BJ (cell line): ENCODE measurements at regions not wholly inside any gene's neighbourhood (a gene's known extent, or its start where the extent isn't known, plus 50 kb on each side); places are given as distances from the start of the nearest gene placed in this dataset.
"Not testable (repeated sequence)": the region's sequence is repeated elsewhere in the genome, so short reads cannot be mapped to it uniquely, and the experiment has no call there.

Experiments
- CTCF ChIA-PET: fragments of 350-600 bp; formaldehyde crosslinking; extraction: SDS; loops from one replicate; lab custom pipeline; 2021; ENCODE audit warnings: antibody characterized with exemption, inconsistent platforms; lab: Yijun Ruan, JAX
- POLR2A ChIA-PET: fragments of 300-600 bp; sonication (Branson Sonifier 250); formaldehyde crosslinking; extraction: SDS; loops from one replicate; lab custom pipeline; 2021; ENCODE audit warnings: antibody characterized with exemption; lab: Charles Lee
- DNase-seq: peaks from one replicate; pipeline ENCODE4 v3.0.0-alpha.2; 2011; ENCODE audit warnings: low read depth
- H3K27me3 ChIP-seq: 2 replicates; pipeline ENCODE4 v1.6.0; 2011; ENCODE audit warnings: low read length; ENCODE audit not compliant: control insufficient read depth, insufficient read depth
- H3K36me3 ChIP-seq: 2 replicates; pipeline ENCODE4 v1.5.1; 2011; ENCODE audit warnings: low read length; ENCODE audit not compliant: control insufficient read depth, insufficient read depth
- H3K4me3 ChIP-seq: 2 replicates; pipeline ENCODE4 v1.5.1; 2011; ENCODE audit warnings: low read depth, mild to moderate bottlenecking, control low read depth, low read length
- TF ChIP-seq, protein P1 (sequence below): IDR thresholded peaks from 2 replicates; pipeline ENCODE4 v1.5.1; 2011; ENCODE audit warnings: low read depth, mild to moderate bottlenecking, control low read depth, inconsistent platforms, low read length, moderate library complexity; ENCODE audit not compliant: insufficient read depth

DNA sequence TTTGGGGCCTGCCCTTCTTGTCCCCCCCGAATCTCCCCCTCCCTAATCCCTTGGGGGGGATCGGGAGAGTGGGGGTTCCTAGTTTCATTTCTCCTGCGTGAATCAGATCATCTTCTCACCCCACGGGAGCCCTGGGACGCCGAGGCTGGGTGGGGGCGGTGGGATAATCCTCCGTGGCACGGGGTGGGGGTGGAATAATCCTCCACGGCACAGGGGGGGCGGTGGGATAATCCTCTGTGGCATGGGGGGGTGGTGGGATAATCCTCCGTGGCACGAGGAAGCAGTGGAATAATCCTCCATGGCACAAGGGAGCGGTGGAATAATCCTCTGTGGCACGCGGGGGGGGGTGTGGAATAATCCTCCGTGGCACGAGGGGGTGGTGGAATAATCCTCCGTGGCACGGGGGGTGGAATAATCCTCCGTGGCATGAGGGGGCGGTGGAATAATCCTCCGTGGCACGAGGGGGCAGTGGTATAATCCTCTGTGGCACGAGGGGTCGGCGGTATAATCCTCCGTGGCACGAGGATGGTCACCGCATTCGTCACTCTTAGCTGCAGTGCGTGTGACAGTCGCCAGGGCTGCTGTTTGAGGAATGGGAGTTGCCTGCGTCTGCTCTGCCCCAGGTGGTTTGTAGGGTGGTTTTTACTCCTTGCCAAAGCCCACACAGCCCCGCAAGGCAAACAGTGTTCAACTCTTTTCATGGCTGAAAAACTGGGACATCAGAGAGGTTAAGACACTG, 156.9 kb downstream of the LAT start:
- DNase-seq, result no peak
- Histone ChIP-seq H3K27me3 (0 out of 2 replicates have a peak, but pooled peaks cover 2% of the 10 kb centered on the region), H3K4me3 (no peak overlapping the region), H3K36me3 (no peaks in the 10 kb centered on the region)
- ChIA-PET CTCF (no interaction called here), POLR2A (no interaction called here)
- TF ChIP-seq, protein P1, sequence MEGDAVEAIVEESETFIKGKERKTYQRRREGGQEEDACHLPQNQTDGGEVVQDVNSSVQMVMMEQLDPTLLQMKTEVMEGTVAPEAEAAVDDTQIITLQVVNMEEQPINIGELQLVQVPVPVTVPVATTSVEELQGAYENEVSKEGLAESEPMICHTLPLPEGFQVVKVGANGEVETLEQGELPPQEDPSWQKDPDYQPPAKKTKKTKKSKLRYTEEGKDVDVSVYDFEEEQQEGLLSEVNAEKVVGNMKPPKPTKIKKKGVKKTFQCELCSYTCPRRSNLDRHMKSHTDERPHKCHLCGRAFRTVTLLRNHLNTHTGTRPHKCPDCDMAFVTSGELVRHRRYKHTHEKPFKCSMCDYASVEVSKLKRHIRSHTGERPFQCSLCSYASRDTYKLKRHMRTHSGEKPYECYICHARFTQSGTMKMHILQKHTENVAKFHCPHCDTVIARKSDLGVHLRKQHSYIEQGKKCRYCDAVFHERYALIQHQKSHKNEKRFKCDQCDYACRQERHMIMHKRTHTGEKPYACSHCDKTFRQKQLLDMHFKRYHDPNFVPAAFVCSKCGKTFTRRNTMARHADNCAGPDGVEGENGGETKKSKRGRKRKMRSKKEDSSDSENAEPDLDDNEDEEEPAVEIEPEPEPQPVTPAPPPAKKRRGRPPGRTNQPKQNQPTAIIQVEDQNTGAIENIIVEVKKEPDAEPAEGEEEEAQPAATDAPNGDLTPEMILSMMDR, result no peak

DNA sequence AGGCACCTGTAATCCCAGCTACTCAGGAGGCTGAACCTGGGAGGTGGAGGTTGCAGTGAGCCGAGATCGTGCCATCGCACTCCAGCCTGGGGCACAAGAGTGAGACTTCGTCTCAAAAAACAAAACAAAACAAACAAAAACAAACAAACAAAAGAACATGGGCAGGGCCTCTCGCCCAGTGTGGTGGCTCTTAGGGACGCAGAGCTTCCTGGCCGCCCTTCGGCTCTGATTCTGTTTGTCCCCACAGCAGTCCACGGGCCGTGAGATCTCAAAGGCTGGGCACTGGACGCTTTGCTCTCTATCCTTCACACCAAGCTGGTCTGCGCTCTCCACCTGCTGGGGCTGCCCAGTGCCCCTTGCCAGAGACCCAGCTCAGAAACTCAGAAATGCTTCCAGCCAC, 156.3 kb downstream of the LAT start:
- H3K4me3 ChIP-seq, DNase-seq, H3K36me3 ChIP-seq, CTCF ChIA-PET, H3K27me3 ChIP-seq, POLR2A ChIA-PET: not testable (repeated sequence)

DNA sequence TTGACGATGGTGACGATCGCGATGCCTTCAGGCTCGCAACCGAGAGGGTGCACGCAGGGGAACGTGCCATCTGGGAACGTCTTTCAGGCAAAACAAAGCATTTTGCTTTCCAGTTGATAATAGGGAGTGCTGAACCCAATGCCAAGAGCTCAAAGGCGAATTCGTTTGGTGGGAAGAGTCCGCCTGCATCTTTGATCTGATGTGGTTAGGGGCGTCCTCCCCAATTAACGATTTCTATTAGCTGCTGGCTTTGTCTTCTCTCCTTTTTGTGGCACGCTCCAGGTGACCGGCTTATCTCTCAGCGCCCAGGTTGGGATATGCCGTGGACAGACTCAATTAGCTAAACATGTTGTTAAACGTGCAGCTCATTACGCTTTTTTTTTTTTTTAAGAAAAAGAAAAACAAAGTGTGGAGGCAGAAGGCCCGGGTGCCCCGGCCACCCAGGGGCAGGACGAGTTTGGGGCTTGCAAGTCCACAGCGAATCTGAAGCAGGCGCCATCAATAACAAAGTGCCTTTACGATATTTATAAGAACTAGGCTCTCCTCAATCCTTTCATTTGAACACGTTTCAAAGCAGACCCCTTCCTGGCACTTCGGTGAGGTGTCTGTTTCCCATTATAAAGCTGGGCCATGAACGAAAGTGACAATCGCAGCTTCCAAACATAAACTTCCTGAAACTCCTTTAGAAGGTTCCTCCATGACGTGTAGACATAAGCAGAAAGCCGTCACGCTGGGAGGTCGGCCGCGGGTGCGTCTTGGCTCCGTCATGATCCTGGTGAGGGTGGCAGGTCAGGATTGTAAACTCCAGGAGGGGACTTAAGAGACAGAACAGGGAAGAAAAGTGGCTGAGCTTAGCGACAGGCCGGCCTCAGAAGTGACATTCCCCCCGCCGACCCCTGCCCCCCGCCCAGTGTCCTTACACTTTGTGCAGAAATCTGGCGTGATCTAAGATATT, 155.3 kb downstream of the LAT start:
- H3K27me3 ChIP-seq, POLR2A ChIA-PET, H3K4me3 ChIP-seq, H3K36me3 ChIP-seq, DNase-seq, CTCF ChIA-PET: not testable (repeated sequence)

DNA sequence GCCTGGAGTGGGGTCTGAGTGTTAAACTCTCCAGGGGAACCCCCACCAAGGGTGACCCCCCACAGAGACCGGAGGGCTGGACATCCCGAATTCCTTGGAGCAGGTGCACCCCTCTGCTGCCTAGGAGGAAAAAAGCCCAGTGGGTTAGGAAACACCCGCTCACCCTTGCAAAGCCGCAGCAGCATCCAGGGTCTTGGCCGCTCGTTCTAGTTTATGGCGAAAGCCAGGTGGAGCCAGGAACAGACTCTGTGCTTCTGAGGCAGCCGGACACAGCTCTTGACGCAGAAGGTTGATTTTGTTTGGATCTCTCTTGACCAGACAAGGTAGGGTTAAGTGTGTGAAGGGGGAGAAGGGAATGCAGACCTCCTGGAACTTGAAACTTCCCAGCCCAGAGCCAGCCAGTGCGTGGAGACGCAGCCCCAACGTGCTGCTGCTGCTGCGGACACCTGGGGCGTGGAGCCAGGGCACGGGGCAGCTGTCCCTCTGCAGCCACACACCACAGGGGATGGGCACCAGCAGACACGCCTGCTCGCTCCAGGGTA, 154.5 kb downstream of the LAT start:
- no peaks in the 10 kb centered on the region for H3K36me3 ChIP-seq
- TF ChIP-seq, protein P1, result no peak
- CTCF ChIA-PET, result no interaction called here
- H3K27me3 ChIP-seq, result 0 out of 2 replicates have a peak, but pooled peaks cover 2% of the 10 kb centered on the region
- no peak overlapping the region for H3K4me3 ChIP-seq
- POLR2A ChIA-PET, result no interaction called here
- no peak for DNase-seq

DNA sequence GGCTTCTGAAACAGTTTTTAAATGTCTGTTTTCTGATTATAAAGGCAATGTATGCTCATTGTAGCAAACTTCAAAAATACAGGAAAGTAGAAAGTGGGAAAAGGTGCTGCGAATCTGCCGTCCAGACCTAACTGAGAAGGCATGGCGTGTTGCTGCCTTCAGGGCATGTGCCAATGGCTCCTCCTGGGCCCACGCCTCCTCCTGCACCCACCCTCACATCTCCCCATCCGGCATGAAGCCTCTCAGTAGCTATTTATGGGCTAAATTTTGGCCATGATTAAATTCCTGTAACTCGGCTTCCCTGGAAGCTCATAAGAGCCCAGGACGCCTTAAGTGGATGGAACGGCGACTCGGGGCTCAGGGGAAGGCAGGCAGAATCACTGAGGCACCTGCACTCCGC, 153.8 kb downstream of the LAT start:
- H3K27me3 ChIP-seq, H3K4me3 ChIP-seq, DNase-seq, H3K36me3 ChIP-seq, POLR2A ChIA-PET, CTCF ChIA-PET: not testable (repeated sequence)

DNA sequence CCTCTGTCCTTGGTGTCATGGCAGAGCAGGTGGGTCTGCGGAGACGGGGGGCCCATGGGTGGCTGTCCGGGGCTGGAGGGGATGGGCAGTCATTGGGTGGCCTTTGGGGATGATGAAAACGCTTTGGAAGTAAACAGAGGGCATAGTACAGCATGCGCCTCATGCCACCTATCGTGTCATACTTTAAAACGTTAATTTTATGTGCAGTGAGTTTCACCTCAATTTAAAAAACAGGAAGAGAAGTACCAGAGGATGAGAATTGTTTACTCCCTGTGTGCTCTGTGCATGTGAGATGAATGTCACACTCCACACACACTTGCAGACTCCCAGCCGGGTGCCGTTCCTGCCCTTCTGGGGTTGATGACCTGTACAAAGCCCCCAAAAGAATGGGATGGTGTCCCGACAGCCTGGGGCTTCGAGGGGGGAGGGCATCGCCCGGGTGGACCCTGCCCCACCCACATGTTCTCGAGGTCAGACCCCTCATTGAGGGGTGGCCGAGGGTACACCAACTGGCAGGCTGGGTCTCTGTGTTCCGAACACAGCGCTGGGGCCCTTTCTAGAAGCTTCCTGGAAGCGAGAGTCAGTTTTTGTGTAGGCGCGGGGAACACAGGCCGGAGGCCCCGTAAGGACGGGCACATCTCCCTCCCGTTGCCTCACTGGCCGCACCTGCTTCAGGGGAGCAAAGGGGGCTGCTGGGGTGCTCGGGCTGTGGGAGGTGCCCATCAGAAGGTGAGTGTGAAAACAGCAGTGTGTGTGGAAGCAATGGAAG, 153.2 kb downstream of the LAT start:
- POLR2A ChIA-PET, H3K27me3 ChIP-seq, H3K36me3 ChIP-seq, H3K4me3 ChIP-seq, CTCF ChIA-PET, DNase-seq: not testable (repeated sequence)

DNA sequence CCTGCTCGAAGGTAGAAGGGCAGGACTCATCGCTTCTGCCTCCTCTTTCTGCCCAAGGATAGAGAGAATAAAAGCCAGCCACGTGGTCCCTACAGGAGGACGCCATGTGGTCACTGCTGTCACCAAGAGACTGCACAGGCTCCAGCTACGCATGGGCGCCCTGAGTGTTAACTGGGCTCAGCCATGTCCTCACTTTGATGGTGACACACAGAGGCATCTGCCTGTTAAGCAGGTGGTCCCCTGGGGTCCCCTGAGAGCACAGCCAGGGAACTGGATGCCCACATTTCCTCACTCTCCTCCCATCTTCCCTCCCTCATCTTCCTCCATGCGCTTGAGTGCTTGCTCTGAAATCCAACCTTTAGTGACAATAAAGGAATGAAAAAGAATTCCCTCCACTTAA, 152.6 kb downstream of the LAT start:
- H3K4me3 ChIP-seq, DNase-seq, CTCF ChIA-PET, H3K27me3 ChIP-seq, POLR2A ChIA-PET, H3K36me3 ChIP-seq: not testable (repeated sequence)

DNA sequence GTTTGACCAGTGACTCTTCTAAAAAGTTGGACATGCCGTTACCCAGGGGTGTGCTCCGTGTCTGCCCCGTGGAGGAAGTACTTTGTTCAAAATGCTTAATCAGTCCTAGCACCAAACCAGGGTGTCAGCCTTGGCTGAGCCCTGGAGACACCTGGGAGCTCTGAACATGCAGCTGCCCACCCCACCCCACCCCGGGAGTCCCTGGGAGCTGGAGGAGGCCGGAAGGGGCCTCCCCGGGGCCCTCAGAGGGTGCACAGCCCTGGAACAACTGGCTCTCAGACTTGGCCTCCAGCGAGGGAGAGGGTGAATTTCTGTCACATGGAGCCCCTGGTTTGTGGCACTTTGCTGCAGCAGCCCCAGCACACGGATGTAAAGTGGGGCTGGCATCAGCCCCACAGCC, 152.1 kb downstream of the LAT start:
- POLR2A ChIA-PET, DNase-seq, CTCF ChIA-PET, H3K4me3 ChIP-seq, H3K27me3 ChIP-seq, H3K36me3 ChIP-seq: not testable (repeated sequence)

DNA sequence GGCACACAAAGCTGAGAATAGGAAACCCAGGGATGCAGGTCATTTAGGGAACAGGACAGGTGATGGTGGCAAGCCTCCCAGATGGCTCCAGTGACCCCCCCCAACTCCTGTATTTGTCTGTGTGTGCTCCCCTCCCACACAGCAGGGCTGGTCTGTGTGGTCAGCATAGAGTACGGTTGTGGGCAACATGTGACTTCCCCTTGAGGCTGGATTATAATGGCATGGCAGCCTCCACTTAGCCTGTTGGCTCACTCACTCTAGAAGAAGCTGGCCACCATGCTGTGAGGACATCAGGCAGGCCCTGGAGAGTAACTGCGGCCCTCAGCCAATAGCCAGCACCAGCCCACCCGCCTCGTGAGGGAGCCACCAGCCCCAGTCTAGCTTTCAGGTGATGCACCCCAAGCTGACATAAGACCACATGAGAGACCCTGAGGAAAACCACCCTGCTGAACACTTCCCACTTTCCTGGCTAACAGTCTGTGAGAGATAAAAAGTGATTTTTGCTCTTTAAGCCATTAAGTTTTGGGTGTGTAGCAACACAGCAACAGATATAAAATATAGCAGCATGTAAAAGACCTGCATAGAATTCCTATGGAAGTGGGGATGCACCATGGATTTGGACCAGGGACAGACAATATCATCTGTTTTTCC, 151.3 kb downstream of the LAT start:
- H3K36me3 ChIP-seq, CTCF ChIA-PET, POLR2A ChIA-PET, H3K27me3 ChIP-seq, H3K4me3 ChIP-seq, DNase-seq: not testable (repeated sequence)

DNA sequence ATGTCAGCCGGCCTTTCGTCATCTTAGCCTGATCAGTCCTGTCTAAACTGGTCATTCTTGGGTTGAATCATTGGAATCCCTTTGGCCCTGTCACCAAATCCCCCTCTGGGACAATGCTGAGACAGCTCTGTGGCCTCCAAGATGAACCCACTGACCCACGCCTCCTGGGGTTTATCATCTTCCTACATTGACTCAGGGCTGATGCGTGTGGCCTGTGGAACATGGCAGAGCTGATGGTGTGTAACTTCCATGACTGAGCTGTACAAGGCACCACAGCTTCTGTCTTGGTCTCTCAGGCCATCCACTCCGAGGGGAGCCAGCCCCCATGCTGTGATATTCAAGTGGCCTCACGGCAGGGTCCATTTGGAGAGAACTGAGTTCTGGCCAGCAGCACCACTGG, 150.2 kb downstream of the LAT start:
- CTCF ChIA-PET, result interaction anchor here (1.2 kb wide), 1 partner anchor 13 kb away, joined by 3 read pairs; no protein-coding TSS in a partner anchor
- POLR2A ChIA-PET, H3K36me3 ChIP-seq, DNase-seq, H3K27me3 ChIP-seq, H3K4me3 ChIP-seq: not testable (repeated sequence)
